Stimulated activated naive CD4-positive, alpha-beta T cell treated with Interleukin-2 at 50 U/mL for 16 hours (primary cell): ENCODE measurements at regions not wholly inside any gene's neighbourhood (a gene's known extent, or its start where the extent isn't known, plus 50 kb on each side); places are given as distances from the start of the nearest gene placed in this dataset.
"Not testable (repeated sequence)": the region's sequence is repeated elsewhere in the genome, so short reads cannot be mapped to it uniquely, and the experiment has no call there.

Experiments
- DNase-seq: peaks from one replicate; lab custom pipeline; 2025; lab: John Stamatoyannopoulos, UW

DNA sequence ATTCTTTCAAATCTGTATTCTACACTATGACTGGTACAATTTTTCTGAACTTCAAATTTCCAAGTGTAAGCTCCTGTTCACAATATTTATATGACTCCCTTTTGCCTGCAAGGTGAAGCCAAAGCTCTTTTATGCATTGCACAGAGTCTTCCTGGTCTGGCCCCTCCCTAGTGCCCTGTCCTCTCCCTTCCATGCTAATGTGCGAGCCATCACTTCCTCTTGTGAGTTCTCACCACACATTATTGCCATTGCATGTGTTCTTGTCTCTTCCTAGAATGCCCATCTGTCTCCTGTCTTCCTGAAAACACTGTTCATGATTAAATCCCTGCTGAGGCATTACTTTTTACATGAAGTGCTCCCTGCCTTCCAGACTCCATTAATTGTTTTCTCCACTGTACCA lies 169.9 kb downstream of the MC4R start:
- no peak for DNase-seq

DNA sequence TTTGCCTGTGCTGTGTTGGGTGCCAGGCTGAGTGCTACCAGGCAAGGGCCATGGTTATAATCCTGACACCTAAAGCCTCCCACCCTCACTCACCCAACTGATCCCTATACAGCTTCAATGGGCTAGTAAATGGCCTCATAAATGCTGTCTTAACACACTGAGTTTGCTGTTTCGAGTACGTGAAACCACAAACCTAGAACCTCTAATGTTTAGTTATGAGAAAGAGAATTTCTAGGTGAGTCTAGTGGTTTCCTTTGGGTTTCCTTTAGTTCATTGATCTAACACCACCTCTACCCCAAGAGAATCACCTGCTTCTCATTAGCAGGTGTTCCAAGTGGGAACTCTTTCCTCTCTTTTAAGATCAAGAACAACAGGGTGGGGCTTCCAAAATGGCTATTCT lies 172.0 kb downstream of the MC4R start:
- no peak for DNase-seq

DNA sequence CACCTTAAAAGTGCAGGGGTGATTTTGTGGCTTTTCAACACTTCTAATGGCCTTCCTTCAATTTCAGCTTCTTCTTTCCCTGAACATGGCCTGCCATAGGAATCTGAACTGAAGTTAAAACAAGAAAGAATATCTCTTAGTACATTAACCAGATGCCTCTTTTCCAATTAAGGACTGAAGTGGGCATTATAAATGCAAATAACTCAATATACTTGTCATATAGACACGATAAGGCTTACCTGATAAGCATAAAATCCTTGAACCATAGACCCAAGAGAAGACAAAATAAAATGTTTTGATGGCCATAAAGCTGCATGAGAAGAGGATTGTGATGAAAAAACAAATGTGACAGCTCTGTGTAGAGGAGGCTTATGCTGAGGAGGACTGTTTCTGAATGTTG lies 173.1 kb downstream of the MC4R start:
- no peak for DNase-seq

DNA sequence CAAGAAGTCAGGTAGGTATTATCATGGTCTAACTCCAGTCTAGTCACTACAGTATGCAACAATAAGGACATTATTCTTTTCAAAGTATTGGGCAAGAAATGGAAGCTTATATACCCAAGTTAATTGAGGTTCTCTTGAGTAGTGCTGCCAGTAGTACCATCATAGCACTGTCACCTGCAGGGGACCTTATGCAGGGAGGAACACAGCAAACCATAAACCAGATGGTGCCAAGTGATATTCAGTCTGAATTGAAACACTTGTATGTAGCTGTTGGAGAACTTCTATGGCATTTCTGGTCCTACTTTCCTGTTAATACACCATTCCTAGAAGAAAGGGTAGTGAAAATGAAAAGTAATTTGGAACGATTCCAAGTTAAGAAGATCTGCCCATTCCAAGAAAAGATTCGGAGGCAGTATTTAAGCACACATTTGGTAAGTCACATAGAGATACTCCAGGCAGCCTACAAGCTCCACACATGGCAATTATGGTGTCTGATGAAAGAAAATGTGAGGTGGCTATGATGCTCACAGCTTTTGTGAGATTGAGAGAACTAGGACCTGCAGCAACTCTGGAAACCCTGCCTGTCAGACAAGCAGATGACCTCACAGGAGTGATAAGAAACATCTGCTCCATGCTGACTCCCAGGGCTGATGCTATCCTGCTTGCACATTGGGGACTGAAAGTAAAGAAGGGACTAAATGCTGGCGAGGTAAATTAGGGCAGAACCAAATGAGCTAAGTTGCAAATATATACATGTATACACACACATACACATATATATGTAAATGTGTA lies 174.7 kb downstream of the MC4R start:
- no peak for DNase-seq

DNA sequence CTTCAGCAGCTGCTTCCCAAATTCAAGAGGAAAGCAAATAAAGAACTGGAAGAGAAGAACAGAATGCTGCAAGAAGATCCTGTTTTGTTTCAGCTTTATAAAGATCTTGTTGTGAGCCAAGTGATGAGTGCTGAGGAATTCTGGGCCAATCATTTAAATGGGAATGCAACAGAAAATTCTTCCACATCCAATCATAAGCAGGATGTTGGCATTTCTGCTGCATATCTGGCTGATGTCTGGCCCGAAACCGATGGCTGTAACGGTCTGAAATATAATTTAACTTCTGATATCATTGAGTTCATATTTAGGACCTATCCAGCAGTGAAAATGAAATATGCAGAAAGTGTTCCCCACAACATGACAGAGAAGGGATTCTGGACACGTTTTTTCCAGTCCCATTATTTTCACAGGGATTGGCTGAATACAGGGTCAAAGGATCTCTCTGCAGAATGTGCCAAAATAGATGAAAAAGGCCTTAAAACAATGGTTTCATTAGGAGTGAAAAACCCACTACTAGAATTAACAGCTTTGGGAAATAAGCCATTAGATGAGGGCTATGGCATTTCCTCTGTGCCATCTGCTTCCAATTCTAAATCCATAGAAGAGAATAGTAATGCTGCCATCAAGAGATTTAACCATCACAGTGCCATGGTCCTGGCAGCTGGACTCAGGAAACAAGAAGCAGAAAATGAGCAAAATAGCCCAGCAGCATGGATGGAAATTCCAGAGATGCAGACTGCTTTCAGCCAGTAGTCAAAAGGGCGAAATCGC lies 175.6 kb downstream of the MC4R start:
- no peak for DNase-seq

DNA sequence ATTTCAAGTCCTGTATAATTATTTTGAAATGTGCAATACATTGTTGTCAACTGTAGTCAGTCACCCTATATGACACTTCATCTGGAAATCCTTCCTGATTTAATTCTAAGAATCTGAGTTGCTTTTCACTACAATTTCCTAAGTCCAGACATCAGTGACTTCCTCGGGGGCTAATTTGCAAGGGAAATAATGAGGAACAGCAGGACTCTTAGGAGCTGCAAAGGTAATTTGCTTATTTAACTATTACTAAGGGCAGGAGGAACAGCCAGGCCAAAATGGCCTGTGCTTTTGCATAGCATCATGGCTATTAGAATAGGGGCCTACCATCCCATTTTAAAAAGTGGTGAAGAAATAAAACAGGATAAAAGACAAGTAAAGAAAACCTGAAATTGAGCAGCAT lies 178.8 kb downstream of the MC4R start:
- no peak for DNase-seq

DNA sequence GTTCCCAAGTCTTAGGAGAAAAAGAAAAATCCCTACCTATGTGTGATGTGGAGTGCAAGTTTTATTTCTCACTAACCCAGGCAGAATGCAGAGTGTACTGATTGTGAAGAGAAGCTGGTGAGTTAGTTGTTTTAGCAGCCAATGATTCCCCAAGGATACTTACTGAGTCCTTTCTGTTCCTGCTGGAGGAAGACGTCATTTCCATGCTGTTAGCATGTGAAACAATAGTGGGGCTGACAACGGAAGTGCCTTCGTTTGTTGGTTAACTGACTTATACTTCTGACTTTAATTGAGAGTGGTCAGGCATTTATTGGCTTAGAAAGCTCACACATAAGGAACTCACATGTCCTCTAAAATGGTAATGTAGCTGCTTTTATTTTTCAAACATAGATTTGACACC lies 180.6 kb downstream of the MC4R start:
- no peak for DNase-seq

DNA sequence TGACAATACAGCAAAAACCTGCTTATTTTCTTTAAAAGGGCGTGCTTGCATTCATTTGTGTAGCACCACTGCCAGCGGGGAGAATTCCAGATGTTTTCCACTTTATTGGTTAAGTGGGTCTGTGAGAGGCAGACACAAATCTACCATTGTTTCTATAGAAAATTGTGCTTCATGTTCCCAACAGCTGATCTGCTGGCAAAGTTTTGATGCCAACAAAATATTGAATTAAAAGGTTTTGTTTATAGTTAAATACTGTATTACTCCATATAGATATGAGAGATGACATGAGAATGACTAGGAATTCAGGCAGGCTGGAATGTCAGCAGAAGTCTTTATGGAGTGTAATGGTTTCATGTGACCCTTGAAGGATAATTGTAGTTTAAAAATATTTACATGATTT lies 182.7 kb downstream of the MC4R start:
- no peak for DNase-seq

DNA sequence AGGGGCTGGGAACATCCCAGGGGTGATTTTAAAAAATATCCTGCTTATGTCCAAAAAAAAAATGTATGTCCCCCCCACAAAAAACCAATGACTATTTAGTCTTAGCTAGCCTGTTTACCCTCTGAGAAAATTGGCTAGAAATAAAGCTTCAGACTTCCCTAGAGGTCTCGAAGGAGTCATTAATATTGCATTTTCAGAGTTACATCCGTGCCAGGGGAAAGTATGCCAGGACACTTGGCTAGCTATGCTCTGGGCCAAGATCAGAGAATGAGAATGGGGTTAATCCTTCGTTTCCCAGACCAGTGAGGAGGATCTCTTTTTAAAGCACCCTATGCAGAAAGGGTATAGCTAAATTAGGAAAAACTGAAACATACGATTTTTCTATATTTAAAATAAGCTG lies 183.6 kb downstream of the MC4R start:
- no peak for DNase-seq

DNA sequence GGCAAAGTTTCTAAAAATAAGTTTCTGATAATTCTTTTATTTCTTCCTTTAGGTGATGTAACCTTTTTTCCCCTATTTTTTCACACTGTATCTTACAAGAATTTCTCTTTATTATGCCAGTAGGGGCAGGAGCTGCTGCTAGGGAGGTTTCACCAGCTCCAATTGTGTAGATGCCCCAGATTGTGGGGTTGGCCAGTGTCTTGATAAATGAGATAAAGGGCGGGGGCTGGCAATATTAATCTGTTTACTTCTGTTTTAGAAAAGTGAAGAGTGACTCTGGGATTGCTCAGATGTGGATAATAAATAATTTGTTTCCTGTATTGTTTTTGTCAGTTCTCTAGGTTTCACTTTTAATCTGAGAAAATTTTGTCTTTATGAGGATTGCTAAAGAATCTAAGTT lies 190.4 kb downstream of the MC4R start:
- DNase-seq, result no peak

DNA sequence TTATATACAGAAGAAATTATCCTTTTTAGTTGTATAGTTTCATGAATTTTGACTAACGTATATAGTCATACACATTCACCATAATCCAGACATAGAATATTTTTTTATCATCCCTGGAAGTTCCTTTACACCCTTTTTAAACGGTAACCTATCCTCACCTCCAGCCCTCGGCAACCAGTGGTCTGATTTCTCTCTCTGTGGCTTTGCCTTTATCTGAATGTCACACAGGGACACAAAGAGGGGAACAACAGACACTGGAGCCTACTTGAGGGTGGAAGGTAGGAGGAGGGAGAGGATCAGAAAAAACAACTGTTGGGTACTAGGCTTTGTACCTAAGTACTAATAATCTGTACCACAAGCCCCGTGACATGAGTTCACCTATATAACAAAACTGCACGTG lies 191.9 kb downstream of the MC4R start:
- no peak for DNase-seq

DNA sequence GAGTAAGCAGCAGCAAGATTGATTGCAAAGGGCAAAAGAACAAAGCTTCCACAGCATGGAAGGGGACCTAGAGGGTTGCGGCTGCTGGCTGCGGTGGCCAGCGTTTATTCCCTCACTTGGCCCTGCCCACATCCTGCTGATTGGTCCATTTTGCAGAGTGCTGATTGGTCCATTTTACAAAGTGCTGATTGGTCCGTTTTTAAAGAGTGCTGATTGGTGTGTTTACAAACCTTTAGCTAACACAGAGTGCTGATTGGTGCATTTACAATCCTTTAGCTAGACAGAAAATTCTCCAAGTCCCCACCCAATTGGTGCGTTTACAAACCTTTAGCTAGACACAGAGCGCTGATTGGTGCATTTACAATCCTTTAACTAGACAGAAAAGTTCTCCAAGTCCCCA lies 194.4 kb downstream of the MC4R start:
- DNase-seq, result not testable (repeated sequence)

DNA sequence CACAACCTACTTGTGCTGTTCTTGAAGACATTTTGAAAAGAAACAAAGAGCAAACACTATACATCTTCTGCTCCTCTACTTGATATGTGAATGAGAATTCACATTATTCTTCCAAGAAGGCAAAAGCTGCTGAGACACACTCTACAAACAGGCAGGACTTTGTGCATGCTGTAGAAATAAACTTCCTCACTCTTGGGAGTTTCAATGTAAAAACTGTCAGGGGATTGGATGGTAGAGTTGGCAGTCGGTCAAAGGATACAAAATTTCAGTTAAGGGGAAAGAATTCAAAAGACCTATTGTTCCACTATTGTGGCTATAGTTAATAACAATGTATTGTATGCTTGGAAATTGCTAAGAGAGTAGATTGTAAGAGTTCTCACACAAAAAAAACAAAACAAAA lies 196.3 kb downstream of the MC4R start:
- no peak for DNase-seq

DNA sequence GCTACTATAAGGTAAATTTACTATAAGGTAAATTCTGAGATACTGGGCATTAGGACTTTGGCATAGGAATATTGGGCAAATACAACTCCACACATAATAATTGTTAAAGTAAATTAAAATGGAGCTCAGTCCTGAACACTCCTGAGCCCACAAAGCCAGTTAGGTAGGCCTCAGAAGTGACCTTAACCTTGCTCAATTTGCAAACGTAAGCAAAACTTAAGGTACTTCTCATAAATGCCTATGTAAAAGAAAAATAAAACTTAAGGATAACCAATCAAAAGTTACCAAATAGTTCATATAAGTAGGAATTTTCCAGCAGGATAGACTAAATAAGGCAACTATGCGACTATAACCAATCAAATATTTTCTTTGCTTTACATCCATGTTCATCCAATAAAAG lies 197.7 kb downstream of the MC4R start:
- DNase-seq, result no peak

DNA sequence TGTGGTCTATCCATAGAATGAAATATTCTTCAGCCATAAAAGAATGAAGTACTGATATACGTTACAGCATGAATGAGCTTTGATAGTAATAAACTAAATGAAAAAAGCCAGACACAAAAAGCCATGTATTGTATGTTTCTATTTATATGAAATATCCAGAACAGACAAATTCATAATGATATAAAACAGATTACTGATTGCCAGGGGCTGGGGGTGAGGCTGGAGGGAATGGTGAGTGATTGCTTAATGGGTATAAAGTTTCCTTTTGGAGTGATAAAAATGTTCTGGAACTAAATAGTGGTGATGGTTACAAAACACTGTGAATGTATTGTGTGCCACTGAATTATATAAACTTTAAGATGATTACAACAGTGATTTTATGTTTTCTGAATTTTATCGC lies 200.5 kb downstream of the MC4R start:
- no peak for DNase-seq

DNA sequence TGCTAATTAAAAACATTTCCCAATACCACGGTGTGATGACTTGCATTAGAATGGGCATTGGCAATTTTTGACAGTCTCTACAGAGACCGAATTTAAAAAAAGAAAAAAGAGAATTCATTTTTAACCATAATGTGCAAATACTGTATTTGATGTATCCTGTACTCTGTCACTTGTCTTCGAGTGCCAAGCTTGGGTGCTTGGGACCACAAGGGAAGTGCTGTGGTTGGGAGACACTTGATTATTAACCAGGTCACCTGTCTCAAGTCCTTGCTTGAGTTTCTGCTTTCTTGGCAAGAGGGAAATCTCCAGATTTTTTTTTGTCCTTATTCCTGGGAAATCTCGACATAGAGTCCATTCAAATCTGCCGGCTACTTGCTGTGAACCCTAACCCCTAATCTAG lies 209.0 kb downstream of the MC4R start:
- no peak for DNase-seq

DNA sequence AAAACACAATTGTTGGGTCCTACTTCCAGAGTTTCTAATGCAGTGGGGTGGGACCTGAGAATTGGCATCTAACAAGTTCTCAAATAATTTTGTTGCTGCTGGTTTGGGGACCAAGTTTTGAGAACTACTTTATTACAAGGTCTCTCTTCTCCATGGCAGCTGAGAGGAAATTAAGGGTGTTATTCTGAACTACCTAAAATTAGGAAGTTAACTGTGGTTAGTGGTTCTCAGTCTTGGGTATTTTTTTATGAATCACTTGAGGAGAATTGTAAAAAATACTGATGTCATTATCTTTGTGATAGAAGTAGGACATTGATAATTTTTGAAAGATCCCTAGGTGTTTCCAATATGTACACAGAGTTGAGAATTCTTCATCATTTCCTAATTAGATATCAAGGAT lies 210.2 kb downstream of the MC4R start:
- DNase-seq, result no peak

DNA sequence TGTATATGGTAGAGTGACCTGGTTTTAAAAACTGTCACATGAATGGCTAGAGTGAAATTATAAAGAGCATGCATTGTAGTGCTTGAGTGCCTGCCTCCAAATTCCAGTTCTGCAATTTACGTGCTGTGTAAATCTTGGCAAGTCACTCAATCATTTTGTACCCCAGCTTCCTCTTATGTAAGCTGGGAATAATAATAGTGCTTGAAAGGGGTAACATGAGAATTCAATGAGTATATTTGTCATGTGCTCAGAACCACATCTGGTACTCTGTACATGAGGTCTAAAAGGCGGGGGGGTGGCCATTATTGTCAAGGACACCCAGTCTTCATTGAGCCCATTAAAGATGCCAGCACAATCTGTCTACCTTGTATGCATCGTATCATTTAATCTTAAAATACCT lies 214.8 kb downstream of the MC4R start:
- no peak for DNase-seq

DNA sequence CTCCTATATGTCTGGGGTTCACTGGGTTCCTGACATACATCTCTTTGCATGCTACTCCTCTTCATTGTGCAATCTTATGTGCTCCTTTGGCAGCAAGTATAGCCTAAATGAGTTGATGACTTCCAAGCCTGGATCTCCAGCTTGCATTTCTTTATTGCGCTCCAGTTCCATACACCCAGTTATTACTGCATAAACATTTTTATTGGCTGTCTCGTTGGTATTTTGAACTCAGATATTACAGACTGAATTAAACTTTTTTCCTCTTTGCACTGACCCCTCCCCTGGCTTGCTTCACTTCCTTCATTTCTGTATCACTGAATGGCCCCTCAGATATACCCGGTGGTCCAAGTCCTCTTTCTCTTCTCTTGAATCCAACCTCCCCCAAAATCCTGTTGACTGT lies 219.2 kb downstream of the MC4R start:
- no peak for DNase-seq

DNA sequence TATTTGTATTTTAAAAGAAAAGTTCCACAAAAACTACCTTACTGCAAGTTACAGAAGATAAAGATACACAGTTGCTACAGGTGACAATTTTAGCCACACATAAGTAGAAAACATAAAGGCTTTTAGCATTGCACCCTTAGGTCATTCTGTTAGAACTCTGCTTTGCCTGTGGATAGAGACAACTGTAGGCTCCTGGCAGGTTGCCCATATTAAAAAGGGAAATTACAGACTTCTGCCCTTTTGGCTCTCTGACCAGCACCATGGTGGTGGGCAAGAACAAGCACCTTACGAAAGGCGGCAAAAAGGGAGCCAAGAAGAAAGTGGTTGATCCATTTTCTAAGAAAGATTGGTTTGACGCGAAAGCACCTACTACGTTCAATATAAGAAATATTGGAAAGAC lies 223.3 kb downstream of the MC4R start:
- no peak for DNase-seq

DNA sequence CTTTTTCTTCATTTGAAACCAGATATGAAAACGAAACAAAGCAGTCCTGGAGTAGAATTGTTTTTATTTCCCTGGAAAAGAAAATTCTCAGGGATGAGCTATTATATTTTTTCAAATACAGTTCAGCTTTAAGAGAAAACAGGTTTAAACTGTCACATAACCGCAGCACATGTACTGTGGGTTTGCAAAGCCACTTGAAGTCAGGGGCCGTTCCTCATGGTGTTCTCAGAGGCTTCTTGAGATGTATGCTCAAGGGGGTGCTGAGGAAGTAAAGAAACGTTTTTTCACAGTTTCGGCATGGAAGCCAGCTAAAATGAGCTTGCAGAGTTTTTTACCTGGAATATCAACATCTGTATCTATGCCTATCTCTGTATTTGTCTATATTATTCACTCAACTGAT lies 225.3 kb downstream of the MC4R start:
- no peak for DNase-seq

DNA sequence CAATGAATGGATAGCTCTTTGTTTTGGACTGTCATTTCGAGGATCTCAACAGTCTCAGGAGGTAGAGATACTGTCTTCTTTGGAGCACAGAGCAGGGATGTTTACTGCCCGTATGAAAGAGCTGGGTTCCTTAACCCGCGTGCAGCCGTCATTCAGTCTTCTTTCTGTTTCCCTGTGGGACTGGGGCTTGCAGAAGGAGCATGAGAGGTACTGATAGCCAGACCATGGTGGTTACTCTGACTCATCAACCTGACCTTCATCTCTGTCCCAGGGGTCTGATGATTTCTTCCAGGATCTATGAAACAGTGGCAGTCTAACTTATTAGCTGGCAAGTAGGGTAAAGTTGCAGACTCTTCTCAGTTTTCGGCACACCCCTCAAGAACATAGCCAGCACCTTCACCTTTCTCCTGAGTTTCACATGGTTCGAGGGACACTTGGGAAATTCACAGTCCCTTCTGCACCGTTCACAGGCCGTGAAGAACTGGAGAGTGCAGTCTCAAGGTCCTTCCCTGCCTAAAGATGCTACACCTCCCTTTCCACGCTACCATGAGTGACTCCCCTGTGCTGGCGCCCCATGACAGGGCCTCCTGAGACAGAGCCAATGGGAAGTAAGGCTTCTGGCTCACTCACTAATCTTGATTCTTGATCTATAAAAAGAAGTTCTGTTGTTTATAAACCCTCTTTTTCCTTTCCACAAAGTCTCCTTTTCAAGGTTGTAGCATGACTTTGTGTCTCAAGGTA lies 226.2 kb downstream of the MC4R start:
- DNase-seq, result no peak

DNA sequence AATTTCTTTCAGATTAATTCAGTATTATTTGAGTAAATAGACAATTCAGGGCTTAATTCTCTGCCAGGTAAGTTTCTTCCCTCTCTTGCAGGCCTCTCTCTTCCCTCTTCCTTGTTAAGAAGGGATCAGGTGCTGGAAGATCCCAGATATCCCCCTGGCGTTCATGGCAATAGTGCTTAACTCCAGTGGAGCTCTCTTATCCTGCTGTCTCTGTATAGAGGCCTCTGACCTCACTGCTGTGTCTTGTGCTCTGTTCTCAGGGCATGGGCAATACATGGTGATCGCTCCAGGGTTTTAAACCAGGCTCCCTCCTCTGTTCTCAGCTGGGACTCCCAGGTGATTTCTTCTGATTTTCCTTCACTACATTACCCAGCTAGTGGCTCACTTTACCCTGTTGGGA lies 226.8 kb downstream of the MC4R start:
- DNase-seq, result no peak
